GM12878 (cell line): ENCODE measurements at regions not wholly inside any gene's neighbourhood (a gene's known extent, or its start where the extent isn't known, plus 50 kb on each side); places are given as distances from the start of the nearest gene placed in this dataset.

Experiments
- ATAC-seq: fragments of 200-7000 bp; cut with Tn5 transposase; 3 replicates; pipeline ENCODE4 v1.9.1; 2020; ENCODE audit warnings: mild to moderate bottlenecking, moderate library complexity
- BruUV-seq: library from RNA; stranded (reverse); fragments of 400-500 nt; replicated peaks from 2 replicates; lab custom pipeline; 2021; lab: Mats Ljungman, UMichigan
- CTCF ChIA-PET: fragments of 300-600 bp; sonication (Branson Sonifier 250); formaldehyde crosslinking; extraction: SDS; loops from one replicate; lab custom pipeline; 2021; ENCODE audit warnings: inconsistent platforms; lab: Yijun Ruan, JAX
- POLR2A ChIA-PET: fragments of 350-600 bp; formaldehyde crosslinking; extraction: SDS; loops from one replicate; lab custom pipeline; 2021; ENCODE audit warnings: inconsistent platforms; lab: Charles Lee
- RAD21 ChIA-PET: fragments of 300-600 bp; sonication (Branson Sonifier 250); formaldehyde crosslinking; loops from one replicate; lab custom pipeline; 2023; ENCODE audit warnings: antibody characterized with exemption; ENCODE audit not compliant: unreplicated experiment; lab: Charles Lee
- SMC1A ChIA-PET: fragments of 300-600 bp; sonication (Branson Sonifier 250); formaldehyde crosslinking; loops from one replicate; lab custom pipeline; 2023; ENCODE audit not compliant: unreplicated experiment, uncharacterized antibody; lab: Charles Lee
- DNase-seq: peaks from one replicate; pipeline ENCODE4 v3.0.0-alpha.2; 2011; ENCODE audit warnings: low read depth, low spot score
- FAIRE-seq: peaks from 3 replicates; lab custom pipeline; 2011; peaks lifted over from hg19 to GRCh38; lab: Jason Lieb, UNC
- H2AFZ ChIP-seq: 2 replicates; pipeline ENCODE4 v1.6.0; 2011; ENCODE audit warnings: low read depth, low read length, control low read depth; ENCODE audit not compliant: control insufficient read depth
- H3K27ac ChIP-seq: 2 replicates; pipeline ENCODE4 v1.5.1; 2011; ENCODE audit warnings: control low read depth; ENCODE audit not compliant: control insufficient read depth, insufficient read depth
- H3K27me3 ChIP-seq, 2 experiments: replicated peaks in 1 of 2; 2 replicates each; pipeline versions ENCODE4 v1.6.0 to v1.6.1; 2011; ENCODE audit warnings: low read length in 1 of 2; ENCODE audit not compliant: control insufficient read depth in 2 of 2, insufficient read depth in 2 of 2
- H3K36me3 ChIP-seq, 2 experiments: 2 replicates each; pipeline ENCODE4 v1.5.1; 2011; ENCODE audit warnings: low read length in 1 of 2; ENCODE audit not compliant: control insufficient read depth in 2 of 2, insufficient read depth in 2 of 2
- H3K4me1 ChIP-seq: 2 replicates; pipeline ENCODE4 v1.6.1; 2011; ENCODE audit warnings: mild to moderate bottlenecking, low read length, moderate library complexity, mixed read lengths; ENCODE audit not compliant: control insufficient read depth, insufficient read depth
- H3K4me2 ChIP-seq: 2 replicates; pipeline ENCODE4 v1.6.0; 2011; ENCODE audit warnings: control low read depth; ENCODE audit not compliant: control insufficient read depth, insufficient read depth
- H3K4me3 ChIP-seq: fragments of 200-600 bp; sonication (generic); 2 replicates; pipeline ENCODE4 v1.5.1; 2016
- H3K79me2 ChIP-seq: 2 replicates; pipeline ENCODE4 v1.6.0; 2011; ENCODE audit warnings: low read length; ENCODE audit not compliant: control insufficient read depth, insufficient read depth
- H3K9ac ChIP-seq: 2 replicates; pipeline ENCODE4 v1.8.0; 2011; ENCODE audit warnings: low read length, control low read depth, mixed read lengths; ENCODE audit not compliant: control insufficient read depth, insufficient read depth
- H3K9me3 ChIP-seq: replicated peaks from 3 replicates; pipeline ENCODE4 v1.5.1; 2011; ENCODE audit warnings: mild to moderate bottlenecking, low read length; ENCODE audit not compliant: control insufficient read depth, insufficient read depth
- H4K20me1 ChIP-seq: 2 replicates; pipeline ENCODE4 v1.6.0; 2011; ENCODE audit not compliant: control insufficient read depth, insufficient read depth
- POLR2AphosphoS2 ChIP-seq: IDR thresholded peaks from 2 replicates; pipeline ENCODE4 v1.6.1; 2011; ENCODE audit warnings: low read depth, mild to moderate bottlenecking, low read length, improper control_type of control experiment, moderate library complexity
- RUNX3 ChIP-seq: IDR thresholded peaks from 2 replicates; pipeline ENCODE4 v1.6.1; 2012; ENCODE audit warnings: low read length, inconsistent platforms
- SMC3 ChIP-seq: IDR thresholded peaks from 2 replicates; pipeline ENCODE4 v1.6.1; 2011; ENCODE audit warnings: low read length, improper control_type of control experiment, borderline replicate concordance
- ZNF207 ChIP-seq: fragments of 450-650 bp; IDR thresholded peaks from 2 replicates; pipeline ENCODE4 v1.6.1; 2014; ENCODE audit warnings: antibody characterized with exemption, mild to moderate bottlenecking, borderline replicate concordance
- WGBS: methylation state at CpG from one replicate; pipeline ENCODE4 v1.1.6; 2016; ENCODE audit warnings: low lambda C conversion rate; ENCODE audit not compliant: insufficient replicate concordance, insufficient coverage; ENCODE audit errors: missing lambda C conversion rate; 5-methylcytosine and 5-hydroxymethylcytosine counted together
- in situ Hi-C: fragments of 300-500 bp; cut with MboI; formaldehyde crosslinking; loops from 9 replicates; pipeline ENCODE4 v1.14.3; 2018; ENCODE audit warnings: mixed read lengths
- intact Hi-C: fragments of 100-400 bp; cut with micrococcal nuclease; formaldehyde crosslinking; loops from one replicate; pipeline ENCODE4 v1.14.2; 2022; ENCODE audit not compliant: unreplicated experiment
- TF ChIP-seq, protein P1 (sequence below), 3 experiments: IDR thresholded peaks in 2 of 3; conservative IDR thresholded peaks in 1 of 3; 2 replicates each; pipeline ENCODE4 v1.5.1; 2011; ENCODE audit warnings: low read depth in 3 of 3, low read length in 3 of 3, mild to moderate bottlenecking in 3 of 3, control low read depth in 2 of 3, moderate library complexity in 2 of 3, inconsistent platforms in 1 of 3, mixed read lengths in 1 of 3; ENCODE audit not compliant: control insufficient read depth in 2 of 3, insufficient read depth in 1 of 3; ENCODE audit errors: extremely low read depth in 1 of 3

DNA sequence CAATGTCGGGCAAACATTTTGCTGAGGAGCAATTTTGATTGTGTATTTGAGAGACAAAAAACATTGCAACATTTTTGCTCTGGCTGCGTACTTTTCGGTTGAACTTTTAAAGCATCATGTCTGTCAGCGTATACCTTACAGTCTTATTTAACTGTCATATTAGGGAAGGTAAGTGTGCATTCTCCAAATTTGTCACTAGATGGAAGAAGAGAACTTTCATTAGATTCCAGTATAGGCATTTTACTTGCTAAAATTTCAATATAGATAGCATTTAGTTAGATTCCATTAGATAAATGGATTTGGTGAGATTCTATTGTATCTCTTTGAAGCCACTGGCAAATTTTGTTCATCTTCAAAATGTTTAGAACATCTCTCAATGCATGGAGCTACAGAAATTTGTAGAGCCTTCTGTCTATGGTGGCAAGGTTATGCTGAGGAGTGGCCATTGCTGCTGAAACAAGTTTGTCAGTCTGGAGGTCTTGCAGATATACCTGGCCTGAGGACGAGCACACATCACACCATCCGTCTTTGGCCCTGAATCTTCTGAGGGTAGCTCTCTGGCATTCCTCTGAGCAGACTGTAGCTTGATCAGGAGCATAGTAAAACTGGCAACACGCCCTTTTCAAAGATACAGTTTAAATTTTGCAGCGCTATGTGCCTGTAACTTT is 437.5 kb upstream of the MBL2 start:
- Histone ChIP-seq H3K27ac (no peak overlapping the region), H3K79me2 (no peaks in the 10 kb centered on the region), H3K27me3 (no peaks in the 10 kb centered on the region), H3K9ac (no peak overlapping the region), H4K20me1 (no peaks in the 10 kb centered on the region), H3K4me1 (no peaks in the 10 kb centered on the region)
- peak; percentile 65 for ATAC-seq
- in situ Hi-C loops, result no loop called here
- BruUV-seq, result no TSS peak
- ChIA-PET CTCF (interaction anchor here (0.8 to 2.7 kb wide), 8 partner anchors 10 to 325 kb away, joined by 3 to 24 read pairs (median 4); no protein-coding TSS in a partner anchor), SMC1A (interaction anchor here (0.8 to 1.9 kb wide), 7 partner anchors 14 to 258 kb away, joined by 3 to 5 read pairs (median 4); no protein-coding TSS in a partner anchor)
- DNase-seq, result no peak
- TF ChIP-seq RUNX3 (no peak), SMC3 (peak; percentile 20; the same call in 1 of the 2 replicates)
- TF ChIP-seq, protein P1, sequence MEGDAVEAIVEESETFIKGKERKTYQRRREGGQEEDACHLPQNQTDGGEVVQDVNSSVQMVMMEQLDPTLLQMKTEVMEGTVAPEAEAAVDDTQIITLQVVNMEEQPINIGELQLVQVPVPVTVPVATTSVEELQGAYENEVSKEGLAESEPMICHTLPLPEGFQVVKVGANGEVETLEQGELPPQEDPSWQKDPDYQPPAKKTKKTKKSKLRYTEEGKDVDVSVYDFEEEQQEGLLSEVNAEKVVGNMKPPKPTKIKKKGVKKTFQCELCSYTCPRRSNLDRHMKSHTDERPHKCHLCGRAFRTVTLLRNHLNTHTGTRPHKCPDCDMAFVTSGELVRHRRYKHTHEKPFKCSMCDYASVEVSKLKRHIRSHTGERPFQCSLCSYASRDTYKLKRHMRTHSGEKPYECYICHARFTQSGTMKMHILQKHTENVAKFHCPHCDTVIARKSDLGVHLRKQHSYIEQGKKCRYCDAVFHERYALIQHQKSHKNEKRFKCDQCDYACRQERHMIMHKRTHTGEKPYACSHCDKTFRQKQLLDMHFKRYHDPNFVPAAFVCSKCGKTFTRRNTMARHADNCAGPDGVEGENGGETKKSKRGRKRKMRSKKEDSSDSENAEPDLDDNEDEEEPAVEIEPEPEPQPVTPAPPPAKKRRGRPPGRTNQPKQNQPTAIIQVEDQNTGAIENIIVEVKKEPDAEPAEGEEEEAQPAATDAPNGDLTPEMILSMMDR (IDR thresholded peaks at IDR 0.05 in 2 of 3, conservative IDR thresholded peaks at IDR 0.05 in 1 of 3; ENCODE audit: control insufficient read depth in 2 of 3, extremely low read depth in 1 of 3, insufficient read depth in 1 of 3, low read depth in 3 of 3, low read length in 3 of 3), result peak in 1 of 3 experiments; percentile 42; a peak in 1 of 6 replicates
- TF ChIP-seq, all 136 proteins: peak for 2
- Histone ChIP-seq H2AFZ (no peak overlapping the region), H3K4me3 (no peak overlapping the region), H3K4me2 (no peak overlapping the region), H3K9me3 (no peaks in the 10 kb centered on the region), H3K36me3 (no peaks in the 10 kb centered on the region)
- POLR2A ChIA-PET, result no interaction called here
- intact Hi-C loops, result loop anchor here (5.0 to 10.0 kb wide), 3 partner anchors 258 to 637 kb away; no protein-coding TSS in a partner anchor
- RAD21 ChIA-PET, result interaction anchor here (0.7 to 1.3 kb wide), 4 partner anchors 30 to 392 kb away, joined by 3 to 6 read pairs (median 3); no protein-coding TSS in a partner anchor
- 29% methylated on average over 8 of the region's 8 CpGs for WGBS
- no peak for FAIRE-seq

DNA sequence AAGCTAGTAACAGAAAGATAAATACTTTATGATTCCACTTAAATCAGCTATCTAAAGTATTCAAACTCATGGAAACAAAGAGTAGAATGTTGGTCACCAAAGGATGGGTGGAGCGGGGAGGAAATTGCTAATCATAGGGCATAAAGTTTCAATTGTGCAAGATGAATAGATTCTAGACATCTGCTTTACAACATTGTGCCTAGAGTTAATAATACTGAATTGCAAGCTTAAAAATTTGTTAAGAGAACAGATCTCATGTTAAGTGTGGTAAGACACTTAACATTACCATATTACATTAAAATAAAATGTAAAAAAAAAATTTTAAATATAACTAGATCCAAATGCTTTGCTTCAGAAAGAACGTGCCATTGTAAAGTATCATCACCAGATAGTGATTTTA is 411.1 kb upstream of the MBL2 start:
- Histone ChIP-seq H3K27ac (no peak overlapping the region), H3K4me2 (no peak overlapping the region), H3K9me3 (no peaks in the 10 kb centered on the region), H3K4me3 (no peak overlapping the region), H3K27me3 (no peaks in the 10 kb centered on the region), H3K9ac (no peak overlapping the region), H3K4me1 (no peaks in the 10 kb centered on the region), H2AFZ (no peak overlapping the region), H3K36me3 (no peaks in the 10 kb centered on the region), H4K20me1 (no peaks in the 10 kb centered on the region), H3K79me2 (no peaks in the 10 kb centered on the region)
- ChIA-PET POLR2A (no interaction called here), RAD21 (no interaction called here), CTCF (no interaction called here), SMC1A (interaction anchor here (1.5 kb wide), 1 partner anchor 13 kb away, joined by 3 read pairs; no protein-coding TSS in a partner anchor)
- in situ Hi-C loops (no loop called here), intact Hi-C loops (no loop called here)
- ATAC-seq (no peak), FAIRE-seq (no peak), DNase-seq (no peak)
- no TSS peak for BruUV-seq
- TF ChIP-seq ZNF207 (no peak), POLR2AphosphoS2 (no peak)
- 25% methylated on average over 2 of the region's 2 CpGs for WGBS
